Stimulated activated effector memory CD8-positive, alpha-beta T cell treated with anti-CD3 and anti-CD28 coated beads, Interleukin-12 subunit alpha, Interleukin-12 subunit beta, amount 100 ng/mL, for 72 hours (primary cell): ENCODE measurements at regions not wholly inside any gene's neighbourhood (a gene's known extent, or its start where the extent isn't known, plus 50 kb on each side); places are given as distances from the start of the nearest gene placed in this dataset.
"Not testable (repeated sequence)": the region's sequence is repeated elsewhere in the genome, so short reads cannot be mapped to it uniquely, and the experiment has no call there.

Experiments
- ATAC-seq: fragments of 150-1000 bp; cut with Tn5 transposase; 2 replicates; pipeline ENCODE4 v1.10.0; 2021
- DNase-seq, 2 donors: peaks; one replicate each; pipeline ENCODE4 v3.0.0; 2021 to 2022; ENCODE audit warnings: low spot score in 2 of 2
- H3K27ac Mint-ChIP-seq: one replicate; pipeline ENCODE4 v1.8.0; 2022; ENCODE audit warnings: mild to moderate bottlenecking, mixed read lengths
- H3K36me3 Mint-ChIP-seq: one replicate; pipeline ENCODE4 v1.8.0; 2022; ENCODE audit warnings: mild to moderate bottlenecking, mixed read lengths
- H3K4me1 Mint-ChIP-seq: one replicate; pipeline ENCODE4 v1.8.0; 2022; ENCODE audit warnings: mixed read lengths
- H3K4me3 Mint-ChIP-seq: one replicate; pipeline ENCODE4 v1.8.0; 2022; ENCODE audit warnings: mild to moderate bottlenecking, mixed read lengths
- H3K9me3 Mint-ChIP-seq: one replicate; pipeline ENCODE4 v1.8.0; 2022; ENCODE audit warnings: mixed read lengths

GRCh38 chr6:114987281-114987680, 644.5 kb upstream of the HS3ST5 start:
- Mint-ChIP-seq H3K4me1 (no peaks in the 10 kb centered on the region), H3K27ac (no peak overlapping the region), H3K4me3 (no peak overlapping the region), H3K9me3 (no peaks in the 10 kb centered on the region), H3K36me3 (no peaks in the 10 kb centered on the region)
- DNase-seq: no peak
- ATAC-seq: no peak

GRCh38 chr6:114955363-114955762, 612.5 kb upstream of the HS3ST5 start:
- DNase-seq (no peak), ATAC-seq (no peak)
- no peak overlapping the region for H3K4me3 Mint-ChIP-seq
- no peaks in the 10 kb centered on the region for H3K4me1 Mint-ChIP-seq
- H3K36me3 Mint-ChIP-seq: no peaks in the 10 kb centered on the region
- H3K27ac Mint-ChIP-seq: no peak overlapping the region
- peaks cover 20% of the 10 kb centered on the region for H3K9me3 Mint-ChIP-seq

- Mint-ChIP-seq H3K4me3 (no peak overlapping the region), H3K9me3 (peaks cover 14% of the 10 kb centered on the region), H3K27ac (no peak overlapping the region), H3K36me3 (no peaks in the 10 kb centered on the region), H3K4me1 (no peaks in the 10 kb centered on the region)
- ATAC-seq: no peak
- no peak for DNase-seq
Observed at GRCh38 chr6:114952229-114952628, 609.4 kb upstream of the HS3ST5 start.

GRCh38 chr6:114945392-114945791, 602.6 kb upstream of the HS3ST5 start:
- Mint-ChIP-seq H3K27ac (no peak overlapping the region), H3K4me3 (no peak overlapping the region), H3K36me3 (no peaks in the 10 kb centered on the region), H3K4me1 (no peaks in the 10 kb centered on the region), H3K9me3 (peaks cover 10% of the 10 kb centered on the region)
- ATAC-seq (no peak), DNase-seq (no peak)

- Mint-ChIP-seq H3K27ac (no peak overlapping the region), H3K36me3 (no peaks in the 10 kb centered on the region), H3K9me3 (peaks cover 10% of the 10 kb centered on the region), H3K4me3 (no peak overlapping the region), H3K4me1 (no peaks in the 10 kb centered on the region)
- DNase-seq: no peak
- no peak for ATAC-seq
Observed at GRCh38 chr6:114941078-114941477, 598.3 kb upstream of the HS3ST5 start.

- Mint-ChIP-seq H3K4me3 (no peak overlapping the region), H3K9me3 (peaks cover 10% of the 10 kb centered on the region), H3K36me3 (no peaks in the 10 kb centered on the region), H3K27ac (no peak overlapping the region), H3K4me1 (no peaks in the 10 kb centered on the region)
- ATAC-seq (no peak), DNase-seq (no peak)
Observed at GRCh38 chr6:114940181-114940580, 597.4 kb upstream of the HS3ST5 start.

GRCh38 chr6:114939630-114940029, 596.8 kb upstream of the HS3ST5 start:
- H3K27ac Mint-ChIP-seq: no peak overlapping the region
- no peaks in the 10 kb centered on the region for H3K4me1 Mint-ChIP-seq
- H3K4me3 Mint-ChIP-seq: no peak overlapping the region
- no peaks in the 10 kb centered on the region for H3K36me3 Mint-ChIP-seq
- H3K9me3 Mint-ChIP-seq: peaks cover 9% of the 10 kb centered on the region
- DNase-seq: no peak
- no peak for ATAC-seq

- DNase-seq (no peak), ATAC-seq (no peak)
- no peaks in the 10 kb centered on the region for H3K36me3 Mint-ChIP-seq
- H3K4me1 Mint-ChIP-seq: no peaks in the 10 kb centered on the region
- H3K4me3 Mint-ChIP-seq: no peak overlapping the region
- H3K27ac Mint-ChIP-seq: no peak overlapping the region
- peaks cover 4% of the 10 kb centered on the region for H3K9me3 Mint-ChIP-seq
Observed at GRCh38 chr6:114936080-114936479, 593.3 kb upstream of the HS3ST5 start.

GRCh38 chr6:114934079-114934478, 591.3 kb upstream of the HS3ST5 start:
- Mint-ChIP-seq H3K4me1 (no peaks in the 10 kb centered on the region), H3K4me3 (no peak overlapping the region), H3K36me3 (no peaks in the 10 kb centered on the region), H3K27ac (no peak overlapping the region), H3K9me3 (peaks cover 5% of the 10 kb centered on the region)
- DNase-seq: no peak
- no peak for ATAC-seq

GRCh38 chr6:114928731-114929130, 585.9 kb upstream of the HS3ST5 start:
- H3K36me3 Mint-ChIP-seq, H3K27ac Mint-ChIP-seq, H3K4me3 Mint-ChIP-seq, DNase-seq, H3K9me3 Mint-ChIP-seq, ATAC-seq, H3K4me1 Mint-ChIP-seq: not testable (repeated sequence)

GRCh38 chr6:114906096-114906495, 563.3 kb upstream of the HS3ST5 start:
- DNase-seq: no peak
- Mint-ChIP-seq H3K27ac (no peak overlapping the region), H3K36me3 (no peaks in the 10 kb centered on the region), H3K4me3 (no peak overlapping the region), H3K9me3 (peaks cover 11% of the 10 kb centered on the region), H3K4me1 (no peaks in the 10 kb centered on the region)
- ATAC-seq: no peak

GRCh38 chr6:114897536-114897935, 554.7 kb upstream of the HS3ST5 start:
- no peak overlapping the region for H3K27ac Mint-ChIP-seq
- H3K9me3 Mint-ChIP-seq: peaks cover 12% of the 10 kb centered on the region
- DNase-seq: no peak
- H3K36me3 Mint-ChIP-seq: no peaks in the 10 kb centered on the region
- H3K4me1 Mint-ChIP-seq: no peaks in the 10 kb centered on the region
- no peak overlapping the region for H3K4me3 Mint-ChIP-seq
- ATAC-seq: no peak

- H3K9me3 Mint-ChIP-seq: peaks cover 6% of the 10 kb centered on the region
- no peak for DNase-seq
- H3K4me3 Mint-ChIP-seq: no peak overlapping the region
- no peaks in the 10 kb centered on the region for H3K36me3 Mint-ChIP-seq
- H3K4me1 Mint-ChIP-seq: no peaks in the 10 kb centered on the region
- no peak for ATAC-seq
- H3K27ac Mint-ChIP-seq: no peak overlapping the region
Observed at GRCh38 chr6:114892211-114892610, 549.4 kb upstream of the HS3ST5 start.

GRCh38 chr6:114888241-114888640, 545.4 kb upstream of the HS3ST5 start:
- Mint-ChIP-seq H3K36me3 (no peaks in the 10 kb centered on the region), H3K27ac (no peak overlapping the region), H3K4me1 (no peaks in the 10 kb centered on the region), H3K9me3 (peaks cover 9% of the 10 kb centered on the region), H3K4me3 (no peak overlapping the region)
- no peak for ATAC-seq
- DNase-seq: no peak

- DNase-seq (no peak), ATAC-seq (no peak)
- Mint-ChIP-seq H3K4me3 (no peak overlapping the region), H3K9me3 (peaks cover 11% of the 10 kb centered on the region), H3K27ac (no peak overlapping the region), H3K36me3 (no peaks in the 10 kb centered on the region), H3K4me1 (no peaks in the 10 kb centered on the region)
Observed at GRCh38 chr6:114886670-114887436, 544.0 kb upstream of the HS3ST5 start.

GRCh38 chr6:114879693-114880092, 536.9 kb upstream of the HS3ST5 start:
- Mint-ChIP-seq H3K4me3 (no peak overlapping the region), H3K4me1 (no peaks in the 10 kb centered on the region), H3K9me3 (peaks cover 12% of the 10 kb centered on the region), H3K36me3 (no peaks in the 10 kb centered on the region), H3K27ac (no peak overlapping the region)
- ATAC-seq (no peak), DNase-seq (no peak)

- Mint-ChIP-seq H3K9me3 (peaks cover 13% of the 10 kb centered on the region), H3K36me3 (no peaks in the 10 kb centered on the region), H3K27ac (no peak overlapping the region), H3K4me1 (no peaks in the 10 kb centered on the region), H3K4me3 (no peak overlapping the region)
- no peak for DNase-seq
- no peak for ATAC-seq
Observed at GRCh38 chr6:114878091-114878490, 535.3 kb upstream of the HS3ST5 start.
